PC-3 (cell line): ENCODE measurements at regions not wholly inside any gene's neighbourhood (a gene's known extent, or its start where the extent isn't known, plus 50 kb on each side); places are given as distances from the start of the nearest gene placed in this dataset.

Experiments used
- ATAC-seq: fragments of 200-7000 bp; cut with Tn5 transposase; 2 replicates; pipeline ENCODE4 v1.9.1; 2020; ENCODE audit warnings: mild to moderate bottlenecking, moderate library complexity
- BruUV-seq: library from RNA; stranded (reverse); fragments of 400-500 nt; replicated peaks from 2 replicates; lab custom pipeline; 2021; lab: Mats Ljungman, UMichigan
- CTCF ChIA-PET: fragments of 300-600 bp; sonication (Branson Sonifier 250); formaldehyde crosslinking; loops from one replicate; lab custom pipeline; 2022; ENCODE audit warnings: antibody characterized with exemption; lab: Charles Lee
- POLR2A ChIA-PET: fragments of 300-600 bp; sonication (Branson Sonifier 250); formaldehyde crosslinking; loops from one replicate; lab custom pipeline; 2022; ENCODE audit warnings: antibody characterized with exemption; ENCODE audit not compliant: unreplicated experiment; lab: Charles Lee
- DNase-seq: peaks from one replicate; pipeline ENCODE4 v3.0.0-alpha.2; 2015
- H2AFZ ChIP-seq: fragments of 300-600 bp; sonication (generic); 2 replicates; pipeline ENCODE4 v1.6.0; 2016; ENCODE audit warnings: antibody characterized with exemption, low read length
- H3F3A ChIP-seq: fragments of 300-600 bp; sonication (generic); one replicate; pipeline ENCODE4 v1.6.0; 2017; ENCODE audit warnings: antibody characterized with exemption, low read length, control low read depth, mild to moderate bottlenecking; ENCODE audit not compliant: unreplicated experiment
- H3K27ac ChIP-seq: fragments of 300-600 bp; sonication (generic); 2 replicates; pipeline ENCODE4 v1.5.1; 2016; ENCODE audit warnings: mild to moderate bottlenecking, low read length
- H3K27me3 ChIP-seq: fragments of 300-600 bp; sonication (generic); 2 replicates; pipeline ENCODE4 v1.6.1; 2016; ENCODE audit warnings: low read length, mixed read lengths
- H3K36me3 ChIP-seq: fragments of 300-600 bp; sonication (generic); 2 replicates; pipeline ENCODE4 v1.6.1; 2016; ENCODE audit warnings: low read depth, mixed run types, low read length, mixed read lengths
- H3K4me1 ChIP-seq: fragments of 300-600 bp; sonication (generic); 2 replicates; pipeline ENCODE4 v1.5.1; 2016; ENCODE audit warnings: low read length; ENCODE audit not compliant: insufficient read depth
- H3K4me2 ChIP-seq: fragments of 300-600 bp; sonication (generic); 2 replicates; pipeline ENCODE4 v1.6.0; 2016; ENCODE audit warnings: low read length
- H3K4me3 ChIP-seq: fragments of 300-600 bp; sonication (generic); 2 replicates; pipeline ENCODE4 v1.5.1; 2016; ENCODE audit warnings: mild to moderate bottlenecking, low read length, mixed read lengths
- H3K79me2 ChIP-seq: fragments of 300-600 bp; sonication (generic); 2 replicates; pipeline ENCODE4 v1.6.1; 2017; ENCODE audit warnings: low read length, mixed read lengths
- H3K9ac ChIP-seq: fragments of 300-600 bp; sonication (generic); 2 replicates; pipeline ENCODE4 v1.6.0; 2016; ENCODE audit warnings: mild to moderate bottlenecking, low read length
- H3K9me2 ChIP-seq: fragments of 300-600 bp; sonication (generic); replicated peaks from 2 replicates; pipeline ENCODE4 v1.6.1; 2016; ENCODE audit warnings: mixed run types, low read length, mixed read lengths
- H3K9me3 ChIP-seq: fragments of 300-600 bp; sonication (generic); 2 replicates; pipeline ENCODE4 v1.6.1; 2016; ENCODE audit warnings: low read length, mixed read lengths
- H4K20me1 ChIP-seq: fragments of 300-600 bp; sonication (generic); 2 replicates; pipeline ENCODE4 v1.6.1; 2016; ENCODE audit warnings: low read length, mixed read lengths
- EZH2 ChIP-seq: fragments of 300-600 bp; sonication (generic); IDR thresholded peaks from one replicate; pipeline ENCODE4 v1.6.1; 2017; ENCODE audit warnings: antibody characterized with exemption, mild to moderate bottlenecking, low read length; ENCODE audit not compliant: unreplicated experiment
- EZH2phosphoT487 ChIP-seq: fragments of 300-600 bp; sonication (generic); IDR thresholded peaks from 2 replicates; pipeline ENCODE4 v1.6.1; 2018; ENCODE audit warnings: mild to moderate bottlenecking, antibody characterized with exemption, low read length, borderline replicate concordance
- intact Hi-C: fragments of 100-400 bp; cut with micrococcal nuclease; formaldehyde crosslinking; loops from 2 replicates; pipeline ENCODE4 v1.9.0; 2023
- TF ChIP-seq, protein P1 (sequence below): fragments of 300-600 bp; sonication (generic); conservative IDR thresholded peaks from 2 replicates; pipeline ENCODE4 v1.5.1; 2017; ENCODE audit warnings: antibody characterized with exemption, low read depth, mild to moderate bottlenecking, low read length

DNA sequence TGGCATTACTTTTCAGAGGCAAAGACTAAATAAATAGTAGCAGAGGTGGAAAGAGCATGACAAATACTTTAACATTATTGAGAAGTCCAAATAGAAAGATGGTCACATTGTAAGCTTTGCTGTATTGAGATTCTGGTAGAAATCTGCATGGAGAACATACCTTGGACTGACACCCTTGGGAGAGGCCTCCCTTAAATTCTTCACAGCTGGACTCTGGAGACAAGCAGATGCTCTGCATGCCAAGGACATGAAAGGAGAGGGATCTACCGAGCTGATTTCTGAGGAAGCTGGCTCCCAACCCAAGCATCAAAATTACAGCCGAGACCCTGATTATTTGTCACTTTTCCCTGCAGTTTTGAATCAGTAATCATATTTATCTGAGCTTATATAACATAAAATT lies 212.5 kb upstream of the COL8A1 start:
- ATAC-seq: no peak
- intact Hi-C loops: no loop called here
- CTCF ChIA-PET: no interaction called here
- no peak for DNase-seq
- no peaks in the 10 kb centered on the region for H3K27me3 ChIP-seq
- no peaks in the 10 kb centered on the region for H3K79me2 ChIP-seq
- no peak overlapping the region for H3K4me3 ChIP-seq
- no peaks in the 10 kb centered on the region for H3F3A ChIP-seq
- H3K9me3 ChIP-seq: no peaks in the 10 kb centered on the region
- no TSS peak for BruUV-seq
- TF ChIP-seq, protein P1, sequence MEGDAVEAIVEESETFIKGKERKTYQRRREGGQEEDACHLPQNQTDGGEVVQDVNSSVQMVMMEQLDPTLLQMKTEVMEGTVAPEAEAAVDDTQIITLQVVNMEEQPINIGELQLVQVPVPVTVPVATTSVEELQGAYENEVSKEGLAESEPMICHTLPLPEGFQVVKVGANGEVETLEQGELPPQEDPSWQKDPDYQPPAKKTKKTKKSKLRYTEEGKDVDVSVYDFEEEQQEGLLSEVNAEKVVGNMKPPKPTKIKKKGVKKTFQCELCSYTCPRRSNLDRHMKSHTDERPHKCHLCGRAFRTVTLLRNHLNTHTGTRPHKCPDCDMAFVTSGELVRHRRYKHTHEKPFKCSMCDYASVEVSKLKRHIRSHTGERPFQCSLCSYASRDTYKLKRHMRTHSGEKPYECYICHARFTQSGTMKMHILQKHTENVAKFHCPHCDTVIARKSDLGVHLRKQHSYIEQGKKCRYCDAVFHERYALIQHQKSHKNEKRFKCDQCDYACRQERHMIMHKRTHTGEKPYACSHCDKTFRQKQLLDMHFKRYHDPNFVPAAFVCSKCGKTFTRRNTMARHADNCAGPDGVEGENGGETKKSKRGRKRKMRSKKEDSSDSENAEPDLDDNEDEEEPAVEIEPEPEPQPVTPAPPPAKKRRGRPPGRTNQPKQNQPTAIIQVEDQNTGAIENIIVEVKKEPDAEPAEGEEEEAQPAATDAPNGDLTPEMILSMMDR: no peak
- TF ChIP-seq EZH2phosphoT487 (no peak), EZH2 (no peak)
- H3K4me2 ChIP-seq: no peak overlapping the region
- H3K4me1 ChIP-seq: no peaks in the 10 kb centered on the region
- H3K27ac ChIP-seq: no peak overlapping the region
- H4K20me1 ChIP-seq: no peaks in the 10 kb centered on the region
- H3K9me2 ChIP-seq: 0 out of 2 replicates have a peak, but pooled peaks cover 4% of the 10 kb centered on the region
- no peaks in the 10 kb centered on the region for H3K36me3 ChIP-seq
- no peak overlapping the region for H2AFZ ChIP-seq
- POLR2A ChIA-PET: interaction anchor here (0.5 kb wide), 1 partner anchor 273 kb away, joined by 3 read pairs; no protein-coding TSS in a partner anchor
- H3K9ac ChIP-seq: no peak overlapping the region

DNA sequence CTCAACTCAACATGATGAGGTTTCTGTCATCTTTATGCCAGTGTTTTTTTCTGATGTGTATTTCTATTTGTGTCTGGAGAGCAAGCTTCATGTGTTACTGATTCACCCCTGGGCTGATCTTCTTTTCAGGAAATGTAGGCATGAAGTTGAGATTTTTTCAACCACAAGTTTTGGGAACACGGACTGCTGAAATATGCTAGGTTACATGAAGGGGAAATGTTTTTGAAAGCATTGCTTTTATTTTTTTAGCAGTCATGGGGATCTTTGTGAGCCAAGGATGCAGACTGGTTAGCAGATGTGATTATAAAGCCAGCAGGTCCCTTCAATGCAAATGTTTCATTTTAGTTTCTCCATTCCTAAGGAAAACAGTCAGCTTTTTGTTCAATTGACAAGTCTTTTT lies 219.3 kb upstream of the COL8A1 start:
- no peaks in the 10 kb centered on the region for H3F3A ChIP-seq
- H3K4me3 ChIP-seq: no peak overlapping the region
- H3K9ac ChIP-seq: no peak overlapping the region
- H3K79me2 ChIP-seq: no peaks in the 10 kb centered on the region
- H3K4me2 ChIP-seq: no peak overlapping the region
- ChIA-PET CTCF (no interaction called here), POLR2A (interaction anchor here (0.6 kb wide), 1 partner anchor 89 kb away, joined by 3 read pairs; no protein-coding TSS in a partner anchor)
- no peaks in the 10 kb centered on the region for H3K9me3 ChIP-seq
- no peak for ATAC-seq
- no peaks in the 10 kb centered on the region for H4K20me1 ChIP-seq
- no peaks in the 10 kb centered on the region for H3K4me1 ChIP-seq
- H3K27me3 ChIP-seq: no peaks in the 10 kb centered on the region
- DNase-seq: no peak
- no peak for TF ChIP-seq EZH2phosphoT487
- intact Hi-C loops: no loop called here
- H3K9me2 ChIP-seq: no peaks in the 10 kb centered on the region
- H3K36me3 ChIP-seq: no peaks in the 10 kb centered on the region
- no peak overlapping the region for H3K27ac ChIP-seq
- no peak overlapping the region for H2AFZ ChIP-seq
- no TSS peak for BruUV-seq

DNA sequence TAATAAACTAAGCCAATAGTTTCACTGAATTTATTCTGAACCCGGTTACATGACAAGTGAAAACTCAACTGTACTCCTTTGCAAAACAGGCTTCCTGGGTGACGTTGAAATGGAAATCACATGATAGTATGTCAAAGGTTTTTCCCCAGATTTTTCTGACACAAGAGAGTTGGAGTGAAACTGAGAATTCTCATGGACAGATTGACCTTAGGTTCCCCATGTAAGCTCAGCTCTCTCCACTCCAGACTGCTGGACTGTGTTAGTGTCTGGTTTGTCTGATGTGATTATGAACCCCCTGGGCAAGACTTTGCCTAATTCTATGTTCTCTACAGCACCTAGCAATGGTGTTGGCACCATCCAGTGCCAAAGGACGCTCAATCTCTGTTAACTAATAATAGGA lies 219.7 kb upstream of the COL8A1 start:
- ATAC-seq: no peak
- intact Hi-C loops: no loop called here
- POLR2A ChIA-PET: interaction anchor here (0.6 kb wide), 1 partner anchor 89 kb away, joined by 3 read pairs; no protein-coding TSS in a partner anchor

More for the DNA sequence above, 219.7 kb upstream of the COL8A1 start:
- Histone ChIP-seq H4K20me1 (no peaks in the 10 kb centered on the region), H3K9me2 (no peaks in the 10 kb centered on the region), H3K27ac (no peak overlapping the region), H3K9me3 (no peaks in the 10 kb centered on the region), H3K4me2 (no peak overlapping the region), H3K36me3 (no peaks in the 10 kb centered on the region), H3K79me2 (no peaks in the 10 kb centered on the region), H3K4me1 (no peaks in the 10 kb centered on the region), H3K27me3 (no peaks in the 10 kb centered on the region), H3K9ac (no peak overlapping the region), H3F3A (no peaks in the 10 kb centered on the region), H3K4me3 (no peak overlapping the region), H2AFZ (no peak overlapping the region)
- no TSS peak for BruUV-seq
- CTCF ChIA-PET: no interaction called here
- TF ChIP-seq EZH2phosphoT487 (no peak), EZH2 (no peak)
- TF ChIP-seq, protein P1: no peak
- no peak for DNase-seq
